Endodermal cell (in vitro differentiated cells): ENCODE measurements at regions not wholly inside any gene's neighbourhood (a gene's known extent, or its start where the extent isn't known, plus 50 kb on each side); places are given as distances from the start of the nearest gene placed in this dataset.

ENCODE experiments used
- DNase-seq: peaks from one replicate; pipeline ENCODE4 v3.0.0-alpha.2; 2017
- H3K27ac ChIP-seq: 2 replicates; pipeline ENCODE4 v1.5.1; 2013; ENCODE audit warnings: mild to moderate bottlenecking, low read depth, low read length, moderate library complexity
- H3K27me3 ChIP-seq: 2 replicates; pipeline ENCODE4 v1.6.1; 2013; ENCODE audit warnings: mild to moderate bottlenecking, low read length, moderate library complexity; ENCODE audit not compliant: insufficient read depth, control insufficient read depth, poor library complexity, severe bottlenecking
- H3K36me3 ChIP-seq: 2 replicates; pipeline ENCODE4 v1.7.0; 2013; ENCODE audit warnings: mild to moderate bottlenecking, low read length, moderate library complexity; ENCODE audit not compliant: control insufficient read depth, insufficient read depth
- H3K4me1 ChIP-seq: one replicate; pipeline ENCODE4 v1.7.0; 2013; ENCODE audit warnings: low read length; ENCODE audit not compliant: control insufficient read depth, insufficient read depth
- H3K4me3 ChIP-seq: 2 replicates; pipeline ENCODE4 v1.5.1; 2013; ENCODE audit warnings: mild to moderate bottlenecking, low read length, moderate library complexity
- H3K9ac ChIP-seq: 2 replicates; pipeline ENCODE4 v1.6.1; 2013; ENCODE audit warnings: mild to moderate bottlenecking, low read length, moderate library complexity; ENCODE audit not compliant: poor library complexity, severe bottlenecking; ENCODE audit errors: extremely low read depth
- H3K9me3 ChIP-seq: 2 replicates; pipeline ENCODE4 v1.6.1; 2013; ENCODE audit warnings: mild to moderate bottlenecking, low read length, moderate library complexity; ENCODE audit not compliant: control insufficient read depth
- H3K27ac Mint-ChIP-seq: 2 replicates; pipeline ENCODE4 v1.8.0; 2020; ENCODE audit warnings: mixed read lengths
- H3K27me3 Mint-ChIP-seq: 2 replicates; pipeline ENCODE4 v1.8.0; 2021; ENCODE audit warnings: mild to moderate bottlenecking, mixed read lengths; ENCODE audit not compliant: insufficient read depth
- H3K36me3 Mint-ChIP-seq: 2 replicates; pipeline ENCODE4 v1.8.0; 2020; ENCODE audit warnings: low read depth, mixed read lengths
- H3K4me1 Mint-ChIP-seq: 2 replicates; pipeline ENCODE4 v1.8.0; 2020; ENCODE audit warnings: mixed read lengths
- H3K4me3 Mint-ChIP-seq: 2 replicates; pipeline ENCODE4 v1.8.0; 2020; ENCODE audit warnings: mild to moderate bottlenecking, moderate library complexity, mixed read lengths
- H3K9me3 Mint-ChIP-seq: 2 replicates; pipeline ENCODE4 v1.8.0; 2020; ENCODE audit warnings: mild to moderate bottlenecking, mixed read lengths
- CTCF ChIP-seq: fragments of 200-600 bp; sonication (generic); conservative IDR thresholded peaks from 2 replicates; pipeline ENCODE4 v1.5.0; 2021; ENCODE audit warnings: antibody characterized with exemption, mild to moderate bottlenecking
- WGBS, 2 experiments: methylation state at CpG; one replicate each; pipeline versions ENCODE4 v1.1.5 to v1.1.7; 2013; ENCODE audit warnings: missing lambda C conversion rate in 2 of 2, mixed read lengths in 1 of 2; ENCODE audit not compliant: insufficient coverage in 1 of 2, insufficient read length in 1 of 2; 5-methylcytosine and 5-hydroxymethylcytosine counted together

- no peak for TF ChIP-seq CTCF
- H3K4me1 ChIP-seq = no peaks in the 10 kb centered on the region
- no peaks in the 10 kb centered on the region for H3K27me3 ChIP-seq
- no peak overlapping the region for H3K4me3 ChIP-seq
- Mint-ChIP-seq H3K27ac (no peak overlapping the region), H3K27me3 (no peaks in the 10 kb centered on the region), H3K4me3 (no peak overlapping the region), H3K4me1 (peaks cover 5% of the 10 kb centered on the region), H3K36me3 (no peaks in the 10 kb centered on the region), H3K9me3 (peaks cover 3% of the 10 kb centered on the region)
- no peak overlapping the region for H3K27ac ChIP-seq
- no peak for DNase-seq
- H3K9ac ChIP-seq = no peak overlapping the region
- no CpG with 5 or more reads among the region's 1 CpG for WGBS, 2 experiments
- no peaks in the 10 kb centered on the region for H3K9me3 ChIP-seq
- H3K36me3 ChIP-seq = no peaks in the 10 kb centered on the region
Measured at GRCh38 chr13:62061751-62062150, 646.1 kb upstream of the PCDH20 start.

- Histone ChIP-seq H3K9me3 (no peaks in the 10 kb centered on the region), H3K27ac (no peak overlapping the region), H3K9ac (no peak overlapping the region), H3K27me3 (no peaks in the 10 kb centered on the region), H3K36me3 (no peaks in the 10 kb centered on the region), H3K4me3 (no peak overlapping the region), H3K4me1 (no peaks in the 10 kb centered on the region)
- Mint-ChIP-seq H3K36me3 (no peaks in the 10 kb centered on the region), H3K4me3 (no peak overlapping the region), H3K27me3 (no peaks in the 10 kb centered on the region), H3K4me1 (peaks cover 5% of the 10 kb centered on the region), H3K27ac (no peak overlapping the region), H3K9me3 (peaks cover 3% of the 10 kb centered on the region)
- WGBS, 2 experiments = 95% methylated on average over 2 of the region's 2 CpGs; no CpG with 5 or more reads in 1 of the 2 experiments
- TF ChIP-seq CTCF = no peak
- DNase-seq = no peak
Measured at GRCh38 chr13:62060570-62060969, 644.9 kb upstream of the PCDH20 start.

- TF ChIP-seq CTCF = no peak
- no peaks in the 10 kb centered on the region for H3K9me3 ChIP-seq
- H3K36me3 ChIP-seq = no peaks in the 10 kb centered on the region
- no peak overlapping the region for H3K27ac ChIP-seq
- Mint-ChIP-seq H3K4me3 (no peak overlapping the region), H3K4me1 (peaks cover 5% of the 10 kb centered on the region), H3K36me3 (no peaks in the 10 kb centered on the region), H3K27me3 (no peaks in the 10 kb centered on the region), H3K9me3 (peaks cover 2% of the 10 kb centered on the region), H3K27ac (no peak overlapping the region)
- 45 to 60% methylated on average over 1 to 2 of the region's 2 CpGs for WGBS, 2 experiments
- no peak overlapping the region for H3K9ac ChIP-seq
- H3K4me3 ChIP-seq = no peak overlapping the region
- H3K4me1 ChIP-seq = no peaks in the 10 kb centered on the region
- no peak for DNase-seq
- H3K27me3 ChIP-seq = no peaks in the 10 kb centered on the region
Measured at GRCh38 chr13:62057286-62057685, 641.6 kb upstream of the PCDH20 start.
